ENCODE measurements at regions not wholly inside any gene's neighbourhood (a gene's known extent, or its start where the extent isn't known, plus 50 kb on each side); places are given as distances from the start of the nearest gene placed in this dataset.

DNA sequence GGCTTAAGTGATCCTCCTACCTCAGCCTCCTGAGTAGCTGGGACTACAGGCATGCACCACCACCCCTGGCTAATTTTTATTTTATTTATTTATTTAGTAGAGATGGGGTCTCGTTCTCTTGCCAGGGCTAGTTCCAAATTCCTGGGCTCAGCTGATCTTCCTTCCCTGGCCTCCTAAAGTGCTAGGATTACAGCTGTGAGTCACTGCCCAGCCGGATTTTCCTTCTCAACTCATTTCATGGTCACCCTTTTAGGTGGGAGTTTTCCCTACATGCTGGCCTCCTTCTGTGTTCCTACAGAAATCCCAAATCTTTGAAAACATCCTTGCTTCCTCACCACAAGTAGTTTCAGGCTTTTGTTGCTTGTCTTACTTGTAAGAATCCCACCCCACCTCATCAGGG, 102.1 kb upstream of the SIAH1 start:
- Histone ChIP-seq H3K4me1 (ENCODE audit: insufficient read depth, low read length) (no peaks in the 10 kb centered on the region), H3K9me2 (replicated peaks; ENCODE audit: low read length) (no peaks in the 10 kb centered on the region), H4K20me1 (ENCODE audit: low read length) (no peaks in the 10 kb centered on the region), H3K27me3 (ENCODE audit: low read length) (no peaks in the 10 kb centered on the region), H3K9me3 (ENCODE audit: low read length) (no peaks in the 10 kb centered on the region), H3K4me2 (ENCODE audit: low read length) (no peak overlapping the region), H3K9ac (ENCODE audit: low read length) (no peak overlapping the region), H2AFZ (ENCODE audit: low read length) (no peak overlapping the region), H3K27ac (ENCODE audit: low read length) (no peak overlapping the region), H3K79me2 (ENCODE audit: low read length) (no peaks in the 10 kb centered on the region), H3K36me3 (ENCODE audit: low read depth, low read length) (no peaks in the 10 kb centered on the region), H3K4me3 (ENCODE audit: low read length) (no peak overlapping the region), H3F3A (ENCODE audit: low read length, unreplicated experiment) (no peaks in the 10 kb centered on the region)
- DNase-seq = peak; percentile 18
- ChIA-PET POLR2A (ENCODE audit: unreplicated experiment) (no interaction called here), CTCF (no interaction called here)
- TF ChIP-seq, protein P1, sequence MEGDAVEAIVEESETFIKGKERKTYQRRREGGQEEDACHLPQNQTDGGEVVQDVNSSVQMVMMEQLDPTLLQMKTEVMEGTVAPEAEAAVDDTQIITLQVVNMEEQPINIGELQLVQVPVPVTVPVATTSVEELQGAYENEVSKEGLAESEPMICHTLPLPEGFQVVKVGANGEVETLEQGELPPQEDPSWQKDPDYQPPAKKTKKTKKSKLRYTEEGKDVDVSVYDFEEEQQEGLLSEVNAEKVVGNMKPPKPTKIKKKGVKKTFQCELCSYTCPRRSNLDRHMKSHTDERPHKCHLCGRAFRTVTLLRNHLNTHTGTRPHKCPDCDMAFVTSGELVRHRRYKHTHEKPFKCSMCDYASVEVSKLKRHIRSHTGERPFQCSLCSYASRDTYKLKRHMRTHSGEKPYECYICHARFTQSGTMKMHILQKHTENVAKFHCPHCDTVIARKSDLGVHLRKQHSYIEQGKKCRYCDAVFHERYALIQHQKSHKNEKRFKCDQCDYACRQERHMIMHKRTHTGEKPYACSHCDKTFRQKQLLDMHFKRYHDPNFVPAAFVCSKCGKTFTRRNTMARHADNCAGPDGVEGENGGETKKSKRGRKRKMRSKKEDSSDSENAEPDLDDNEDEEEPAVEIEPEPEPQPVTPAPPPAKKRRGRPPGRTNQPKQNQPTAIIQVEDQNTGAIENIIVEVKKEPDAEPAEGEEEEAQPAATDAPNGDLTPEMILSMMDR (conservative IDR thresholded peaks at IDR 0.05; ENCODE audit: low read depth, low read length) = no peak
- TF ChIP-seq EZH2 (IDR thresholded peaks at IDR 0.05; ENCODE audit: low read length, unreplicated experiment) (no peak), EZH2phosphoT487 (IDR thresholded peaks at IDR 0.05; ENCODE audit: borderline replicate concordance, low read length) (no peak)
- no peak for ATAC-seq
- intact Hi-C loops (cut with micrococcal nuclease) = no loop called here
- BruUV-seq (replicated peaks) = no TSS peak

DNA sequence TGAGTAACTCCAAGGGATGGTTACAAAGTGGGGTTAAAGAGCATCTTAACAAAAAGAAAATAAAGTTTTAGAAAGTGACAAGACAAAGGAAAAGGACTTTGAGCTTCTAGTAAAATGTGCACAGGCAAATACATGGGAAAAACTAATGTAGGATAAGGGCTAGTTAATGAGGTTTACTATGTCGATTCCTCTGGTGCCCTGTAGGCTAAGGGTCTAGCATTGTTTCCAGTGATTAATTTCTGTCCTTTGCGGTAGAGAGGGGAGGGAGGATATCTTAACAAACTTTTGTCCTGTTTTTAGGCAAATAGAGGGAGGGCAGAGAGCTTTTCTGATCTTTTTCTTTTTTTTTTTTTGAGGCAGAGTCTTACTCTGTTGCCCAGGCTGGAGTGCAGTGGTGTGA, 96.6 kb upstream of the SIAH1 start:
- Histone ChIP-seq H3K27ac (ENCODE audit: low read length) (no peak overlapping the region), H3K36me3 (ENCODE audit: low read depth, low read length) (no peaks in the 10 kb centered on the region), H3K4me1 (ENCODE audit: insufficient read depth, low read length) (no peaks in the 10 kb centered on the region), H3K79me2 (ENCODE audit: low read length) (no peaks in the 10 kb centered on the region), H3K9me3 (ENCODE audit: low read length) (no peaks in the 10 kb centered on the region), H3F3A (ENCODE audit: low read length, unreplicated experiment) (no peaks in the 10 kb centered on the region), H3K27me3 (ENCODE audit: low read length) (no peaks in the 10 kb centered on the region), H2AFZ (ENCODE audit: low read length) (no peak overlapping the region), H3K9ac (ENCODE audit: low read length) (no peak overlapping the region), H3K4me2 (ENCODE audit: low read length) (no peak overlapping the region), H3K9me2 (replicated peaks; ENCODE audit: low read length) (no peaks in the 10 kb centered on the region), H3K4me3 (ENCODE audit: low read length) (no peak overlapping the region), H4K20me1 (ENCODE audit: low read length) (no peaks in the 10 kb centered on the region)
- ChIA-PET CTCF (no interaction called here), POLR2A (ENCODE audit: unreplicated experiment) (no interaction called here)
- ATAC-seq (no peak), DNase-seq (no peak)
- BruUV-seq (replicated peaks) = no TSS peak
- no peak for TF ChIP-seq EZH2phosphoT487 (IDR thresholded peaks at IDR 0.05; ENCODE audit: borderline replicate concordance, low read length)
- TF ChIP-seq, protein P1 (conservative IDR thresholded peaks at IDR 0.05; ENCODE audit: low read depth, low read length) = no peak
- no peak for TF ChIP-seq EZH2 (IDR thresholded peaks at IDR 0.05; ENCODE audit: low read length, unreplicated experiment)
- intact Hi-C loops (cut with micrococcal nuclease) = no loop called here

DNA sequence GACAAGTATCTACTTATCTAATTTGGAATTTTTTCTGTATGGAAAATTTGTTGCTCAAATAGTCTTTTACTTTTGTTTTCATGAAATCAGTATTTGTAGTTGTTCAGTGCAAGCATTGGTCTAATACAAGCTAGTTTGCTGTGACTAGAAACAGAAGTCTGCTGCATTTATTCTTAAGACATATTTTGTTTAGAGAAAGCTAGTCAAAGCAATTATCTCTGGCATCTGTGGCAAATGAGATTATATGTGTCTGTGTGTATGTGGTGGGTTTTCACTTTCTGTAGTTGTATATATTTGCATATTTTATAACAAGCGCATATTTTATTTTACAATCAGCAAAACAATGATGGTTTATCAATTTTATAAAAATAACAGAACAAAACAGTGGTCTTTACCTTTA, 96.0 kb upstream of the SIAH1 start:
- no peaks in the 10 kb centered on the region for H4K20me1 ChIP-seq (ENCODE audit: low read length)
- BruUV-seq (replicated peaks) = no TSS peak

More for the DNA sequence above, 96.0 kb upstream of the SIAH1 start:
- no peak for DNase-seq
- TF ChIP-seq EZH2phosphoT487 (IDR thresholded peaks at IDR 0.05; ENCODE audit: borderline replicate concordance, low read length) = no peak
- TF ChIP-seq EZH2 (IDR thresholded peaks at IDR 0.05; ENCODE audit: low read length, unreplicated experiment) = no peak
- TF ChIP-seq, protein P1 (conservative IDR thresholded peaks at IDR 0.05; ENCODE audit: low read depth, low read length) = no peak
- H3K4me1 ChIP-seq (ENCODE audit: insufficient read depth, low read length) = no peaks in the 10 kb centered on the region
- no peak overlapping the region for H3K4me3 ChIP-seq (ENCODE audit: low read length)
- ATAC-seq = no peak
- no peak overlapping the region for H2AFZ ChIP-seq (ENCODE audit: low read length)
- intact Hi-C loops (cut with micrococcal nuclease) = no loop called here
- H3K27me3 ChIP-seq (ENCODE audit: low read length) = no peaks in the 10 kb centered on the region
- no peak overlapping the region for H3K4me2 ChIP-seq (ENCODE audit: low read length)
- ChIA-PET POLR2A (ENCODE audit: unreplicated experiment) (interaction anchor here (0.6 kb wide), 1 partner anchor 14 kb away, joined by 3 read pairs; no protein-coding TSS in a partner anchor), CTCF (no interaction called here)
- no peaks in the 10 kb centered on the region for H3K36me3 ChIP-seq (ENCODE audit: low read depth, low read length)
- no peaks in the 10 kb centered on the region for H3K9me2 ChIP-seq (replicated peaks; ENCODE audit: low read length)
- H3K9me3 ChIP-seq (ENCODE audit: low read length) = no peaks in the 10 kb centered on the region
- H3K9ac ChIP-seq (ENCODE audit: low read length) = no peak overlapping the region
- no peaks in the 10 kb centered on the region for H3F3A ChIP-seq (ENCODE audit: low read length, unreplicated experiment)
- H3K79me2 ChIP-seq (ENCODE audit: low read length) = no peaks in the 10 kb centered on the region
- H3K27ac ChIP-seq (ENCODE audit: low read length) = no peak overlapping the region

All from PC-3 (cell line).